ENCODE measurements at regions not wholly inside any gene's neighbourhood (a gene's known extent, or its start where the extent isn't known, plus 50 kb on each side); places are given as distances from the start of the nearest gene placed in this dataset.

GRCh38 chr1:81672766-81673165, 128.0 kb upstream of the ADGRL2 start:
- H3K4me3 ChIP-seq: no peak overlapping the region
- no peaks in the 10 kb centered on the region for H3K27me3 ChIP-seq (replicated peaks; ENCODE audit: insufficient read depth)
- H3K36me3 ChIP-seq: no peaks in the 10 kb centered on the region
- DNase-seq (ENCODE audit: low spot score) (no peak), ATAC-seq (ENCODE audit: insufficient number of reproducible peaks, low FRiP score, low read depth) (no peak)
- no peaks in the 10 kb centered on the region for H3K9me3 ChIP-seq
- no peak overlapping the region for H3K27ac ChIP-seq
- H3K4me1 ChIP-seq (ENCODE audit: control insufficient read depth in 1 of 2, low read depth in 2 of 2): peaks cover 0 to 13% of the 10 kb centered on the region in 2 donors
- TF ChIP-seq, protein P1, sequence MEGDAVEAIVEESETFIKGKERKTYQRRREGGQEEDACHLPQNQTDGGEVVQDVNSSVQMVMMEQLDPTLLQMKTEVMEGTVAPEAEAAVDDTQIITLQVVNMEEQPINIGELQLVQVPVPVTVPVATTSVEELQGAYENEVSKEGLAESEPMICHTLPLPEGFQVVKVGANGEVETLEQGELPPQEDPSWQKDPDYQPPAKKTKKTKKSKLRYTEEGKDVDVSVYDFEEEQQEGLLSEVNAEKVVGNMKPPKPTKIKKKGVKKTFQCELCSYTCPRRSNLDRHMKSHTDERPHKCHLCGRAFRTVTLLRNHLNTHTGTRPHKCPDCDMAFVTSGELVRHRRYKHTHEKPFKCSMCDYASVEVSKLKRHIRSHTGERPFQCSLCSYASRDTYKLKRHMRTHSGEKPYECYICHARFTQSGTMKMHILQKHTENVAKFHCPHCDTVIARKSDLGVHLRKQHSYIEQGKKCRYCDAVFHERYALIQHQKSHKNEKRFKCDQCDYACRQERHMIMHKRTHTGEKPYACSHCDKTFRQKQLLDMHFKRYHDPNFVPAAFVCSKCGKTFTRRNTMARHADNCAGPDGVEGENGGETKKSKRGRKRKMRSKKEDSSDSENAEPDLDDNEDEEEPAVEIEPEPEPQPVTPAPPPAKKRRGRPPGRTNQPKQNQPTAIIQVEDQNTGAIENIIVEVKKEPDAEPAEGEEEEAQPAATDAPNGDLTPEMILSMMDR (IDR thresholded peaks at IDR 0.05): no peak

- Histone ChIP-seq H3K4me3 (no peak overlapping the region), H3K4me1 (ENCODE audit: control insufficient read depth in 1 of 2, low read depth in 2 of 2) (peaks cover 0 to 13% of the 10 kb centered on the region in 2 donors), H3K27me3 (replicated peaks; ENCODE audit: insufficient read depth) (no peaks in the 10 kb centered on the region), H3K9me3 (no peaks in the 10 kb centered on the region), H3K36me3 (no peaks in the 10 kb centered on the region), H3K27ac (no peak overlapping the region)
- TF ChIP-seq, protein P1 (IDR thresholded peaks at IDR 0.05): no peak
- ATAC-seq (ENCODE audit: insufficient number of reproducible peaks, low FRiP score, low read depth): no peak
- DNase-seq (ENCODE audit: low spot score): no peak
Measured at GRCh38 chr1:81671038-81671437, 129.7 kb upstream of the ADGRL2 start.

DNA sequence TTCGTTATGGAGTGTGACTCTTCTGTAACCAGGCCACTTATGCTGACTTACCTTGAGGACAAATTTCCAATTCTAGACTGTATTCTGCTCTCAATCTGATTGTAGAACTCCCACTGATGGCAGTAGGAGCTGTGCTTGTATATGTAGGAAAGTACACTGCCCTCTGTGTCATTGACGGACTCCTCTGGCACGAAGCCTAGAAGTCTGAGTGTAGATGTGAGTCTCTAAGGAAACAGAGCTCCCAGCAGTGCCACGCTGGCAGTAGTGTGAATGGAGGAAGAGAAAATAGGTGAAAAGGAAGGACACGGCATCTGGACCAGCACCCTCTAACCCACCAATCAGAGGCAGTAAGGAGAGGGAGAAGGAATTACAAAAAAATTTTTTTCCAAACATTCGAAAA, 130.4 kb upstream of the ADGRL2 start:
- no peaks in the 10 kb centered on the region for H3K27me3 ChIP-seq (replicated peaks; ENCODE audit: insufficient read depth)
- no peak overlapping the region for H3K4me3 ChIP-seq
- H3K4me1 ChIP-seq (ENCODE audit: control insufficient read depth in 1 of 2, low read depth in 2 of 2): peaks cover 0 to 13% of the 10 kb centered on the region in 2 donors
- DNase-seq (ENCODE audit: low spot score) (peak; percentile 77), ATAC-seq (ENCODE audit: insufficient number of reproducible peaks, low FRiP score, low read depth) (peak; percentile 88)
- no peaks in the 10 kb centered on the region for H3K36me3 ChIP-seq
- no peak overlapping the region for H3K27ac ChIP-seq
- TF ChIP-seq, protein P1 (IDR thresholded peaks at IDR 0.05): no peak
- H3K9me3 ChIP-seq: no peaks in the 10 kb centered on the region

GRCh38 chr1:81666586-81666985, 134.1 kb upstream of the ADGRL2 start:
- DNase-seq (ENCODE audit: low spot score) (no peak), ATAC-seq (ENCODE audit: insufficient number of reproducible peaks, low FRiP score, low read depth) (no peak)
- Histone ChIP-seq H3K36me3 (no peaks in the 10 kb centered on the region), H3K27ac (no peak overlapping the region), H3K27me3 (replicated peaks; ENCODE audit: insufficient read depth) (no peaks in the 10 kb centered on the region), H3K4me1 (ENCODE audit: control insufficient read depth in 1 of 2, low read depth in 2 of 2) (peaks cover 0 to 13% of the 10 kb centered on the region in 2 donors), H3K9me3 (no peaks in the 10 kb centered on the region), H3K4me3 (no peak overlapping the region)
- TF ChIP-seq, protein P1 (IDR thresholded peaks at IDR 0.05): no peak

GRCh38 chr1:81664341-81664740, 136.4 kb upstream of the ADGRL2 start:
- Histone ChIP-seq H3K9me3 (no peaks in the 10 kb centered on the region), H3K36me3 (no peaks in the 10 kb centered on the region), H3K4me3 (no peak overlapping the region), H3K4me1 (ENCODE audit: control insufficient read depth in 1 of 2, low read depth in 2 of 2) (no peaks in the 10 kb centered on the region), H3K27me3 (replicated peaks; ENCODE audit: insufficient read depth) (no peaks in the 10 kb centered on the region), H3K27ac (no peak overlapping the region)
- ATAC-seq (ENCODE audit: insufficient number of reproducible peaks, low FRiP score, low read depth): no peak
- TF ChIP-seq, protein P1 (IDR thresholded peaks at IDR 0.05): no peak
- DNase-seq (ENCODE audit: low spot score): no peak
